CD4-positive, CD25-positive, alpha-beta regulatory T cell (primary cell): ENCODE measurements at regions not wholly inside any gene's neighbourhood (a gene's known extent, or its start where the extent isn't known, plus 50 kb on each side); places are given as distances from the start of the nearest gene placed in this dataset.
A peak's percentile ranks its signal among the peaks of the same experiment; 100 is the strongest.
"Not testable (repeated sequence)": the region's sequence is repeated elsewhere in the genome, so short reads cannot be mapped to it uniquely, and the experiment has no call there.

Experiments used
- ATAC-seq, 2 donors: fragments of 150-1000 bp; cut with Tn5 transposase; one replicate each; pipeline ENCODE4 v1.10.0; 2021; ENCODE audit warnings: low read depth in 2 of 2, moderate number of reproducible peaks in 2 of 2, moderate library complexity in 1 of 2
- DNase-seq, 3 donors: peaks; one replicate each; pipeline versions ENCODE4 v3.0.0 to v3.0.0-alpha.2; 2012 to 2022; ENCODE audit warnings: mixed read lengths in 1 of 3
- H3K27ac ChIP-seq: one replicate; pipeline ENCODE4 v1.7.0; 2013; ENCODE audit warnings: mild to moderate bottlenecking, low read length; ENCODE audit not compliant: insufficient read depth, poor library complexity, severe bottlenecking
- H3K27me3 ChIP-seq: one replicate; pipeline ENCODE4 v1.7.0; 2013; ENCODE audit warnings: low read length; ENCODE audit not compliant: control insufficient read depth, insufficient read depth
- H3K36me3 ChIP-seq: one replicate; pipeline ENCODE4 v1.7.0; 2013; ENCODE audit warnings: mild to moderate bottlenecking, low read length, moderate library complexity; ENCODE audit not compliant: control insufficient read depth, insufficient read depth
- H3K4me1 ChIP-seq: 2 replicates; pipeline ENCODE4 v1.7.0; 2013; ENCODE audit warnings: mild to moderate bottlenecking, low read length; ENCODE audit not compliant: insufficient read depth, control insufficient read depth, poor library complexity, severe bottlenecking
- H3K4me3 ChIP-seq: one replicate; pipeline ENCODE4 v1.7.0; 2013; ENCODE audit warnings: low read depth, mild to moderate bottlenecking, low read length, moderate library complexity
- H3K9me3 ChIP-seq, 2 experiments: 1 replicate in 1 of 2; 2 replicates in 1 of 2; pipeline ENCODE4 v1.7.0; 2013; ENCODE audit warnings: low read length in 2 of 2, mild to moderate bottlenecking in 1 of 2, moderate library complexity in 1 of 2; ENCODE audit not compliant: control insufficient read depth in 2 of 2
- H3K27ac Mint-ChIP-seq, 3 donors: one replicate each; pipeline ENCODE4 v1.8.0; 2020 to 2022; ENCODE audit warnings: mild to moderate bottlenecking in 3 of 3, mixed read lengths in 3 of 3, moderate library complexity in 2 of 3
- H3K27me3 Mint-ChIP-seq: one replicate; pipeline ENCODE4 v1.8.0; 2022; ENCODE audit warnings: mild to moderate bottlenecking, mixed read lengths
- H3K36me3 Mint-ChIP-seq: one replicate; pipeline ENCODE4 v1.8.0; 2020; ENCODE audit warnings: mixed read lengths
- H3K4me1 Mint-ChIP-seq, 4 donors: one replicate each; pipeline ENCODE4 v1.8.0; 2020 to 2022; ENCODE audit warnings: mixed read lengths in 4 of 4, mild to moderate bottlenecking in 1 of 4
- H3K4me3 Mint-ChIP-seq, 4 donors: one replicate each; pipeline ENCODE4 v1.8.0; 2020 to 2022; ENCODE audit warnings: mild to moderate bottlenecking in 4 of 4, mixed read lengths in 4 of 4, moderate library complexity in 3 of 4
- H3K9me3 Mint-ChIP-seq, 7 donors: one replicate each; pipeline ENCODE4 v1.8.0; 2020 to 2022; ENCODE audit warnings: mixed read lengths in 7 of 7, mild to moderate bottlenecking in 3 of 7, moderate library complexity in 2 of 7

- H3K4me1 Mint-ChIP-seq = peaks cover 0 to 10% (median 6%) of the 10 kb centered on the region in 4 donors
- Histone ChIP-seq H3K36me3 (no peaks in the 10 kb centered on the region), H3K9me3 (no peaks in the 10 kb centered on the region), H3K4me3 (no peak overlapping the region), H3K27ac (no peak overlapping the region), H3K27me3 (peaks cover 2% of the 10 kb centered on the region), H3K4me1 (no peaks in the 10 kb centered on the region)
- H3K36me3 Mint-ChIP-seq = no peaks in the 10 kb centered on the region
- no peak overlapping the region for H3K27ac Mint-ChIP-seq
- H3K27me3 Mint-ChIP-seq = peaks cover 31% of the 10 kb centered on the region
- ATAC-seq = no peak
- peaks cover 0 to 3% (median 0%) of the 10 kb centered on the region in 7 donors for H3K9me3 Mint-ChIP-seq
- H3K4me3 Mint-ChIP-seq = no peak overlapping the region
- no peak for DNase-seq
Observed at GRCh38 chr4:3871881-3872833, 106.0 kb downstream of the ADRA2C start.

GRCh38 chr4:3872834-3873313 is 106.7 kb downstream of the ADRA2C start:
- H3K4me1 ChIP-seq = no peaks in the 10 kb centered on the region
- Mint-ChIP-seq H3K9me3 (peaks cover 0 to 9% (median 4%) of the 10 kb centered on the region in 7 donors), H3K4me3 (no peak overlapping the region), H3K27ac (no peak overlapping the region), H3K36me3 (peaks cover under 1% of the 10 kb centered on the region), H3K27me3 (peaks cover 37% of the 10 kb centered on the region), H3K4me1 (peaks cover 0 to 10% (median 6%) of the 10 kb centered on the region in 4 donors)
- ATAC-seq = no peak
- no peak overlapping the region for H3K4me3 ChIP-seq
- DNase-seq = no peak
- H3K9me3 ChIP-seq = peaks cover 0 to 3% of the 10 kb centered on the region in 2 experiments
- no peaks in the 10 kb centered on the region for H3K36me3 ChIP-seq
- H3K27ac ChIP-seq = no peak overlapping the region
- H3K27me3 ChIP-seq = peaks cover 2% of the 10 kb centered on the region

DNA sequence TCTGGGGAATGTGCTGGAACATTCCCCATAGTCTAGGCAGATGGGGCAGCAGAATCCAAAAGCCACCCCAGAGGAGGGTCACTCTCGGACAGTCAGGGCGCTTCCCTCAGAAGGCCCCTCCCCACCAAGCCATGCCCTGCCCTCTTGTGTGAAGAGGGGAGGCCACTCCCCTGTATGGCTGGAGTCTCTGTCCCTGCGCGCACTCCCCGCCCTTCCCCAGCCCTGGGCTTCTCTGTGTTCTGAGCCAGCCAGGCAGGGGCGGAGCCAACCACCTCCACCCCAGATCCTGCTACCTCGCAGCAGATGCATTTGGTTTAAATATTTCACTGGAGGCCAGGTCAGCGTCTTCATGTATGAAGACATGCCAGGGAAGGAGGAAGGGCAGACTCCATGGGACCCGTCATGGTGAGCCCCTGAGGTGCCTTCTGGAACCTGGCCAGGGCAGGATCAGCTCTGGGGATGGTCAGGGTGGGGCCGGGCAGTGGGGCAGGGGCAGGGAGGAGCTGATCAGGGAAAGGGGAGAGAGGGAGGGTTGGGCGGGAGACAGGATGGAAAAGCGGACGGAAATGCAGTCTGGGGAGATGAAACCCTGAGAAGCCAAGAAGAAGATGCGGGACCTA is 107.3 kb downstream of the ADRA2C start:
- H3K9me3 Mint-ChIP-seq = peaks cover 0 to 15% (median 4%) of the 10 kb centered on the region in 7 donors
- Histone ChIP-seq H3K36me3 (no peaks in the 10 kb centered on the region), H3K9me3 (peaks cover 0 to 9% of the 10 kb centered on the region in 2 experiments), H3K27me3 (peaks cover 2% of the 10 kb centered on the region), H3K4me3 (no peak overlapping the region), H3K4me1 (no peaks in the 10 kb centered on the region), H3K27ac (no peak overlapping the region)
- H3K27ac Mint-ChIP-seq = no peak overlapping the region
- ATAC-seq (no peak), DNase-seq (no peak)
- no peak overlapping the region for H3K4me3 Mint-ChIP-seq
- H3K27me3 Mint-ChIP-seq = peaks cover 43% of the 10 kb centered on the region
- peaks cover 4% of the 10 kb centered on the region for H3K36me3 Mint-ChIP-seq
- peaks cover 0 to 10% (median 6%) of the 10 kb centered on the region in 4 donors for H3K4me1 Mint-ChIP-seq

DNA sequence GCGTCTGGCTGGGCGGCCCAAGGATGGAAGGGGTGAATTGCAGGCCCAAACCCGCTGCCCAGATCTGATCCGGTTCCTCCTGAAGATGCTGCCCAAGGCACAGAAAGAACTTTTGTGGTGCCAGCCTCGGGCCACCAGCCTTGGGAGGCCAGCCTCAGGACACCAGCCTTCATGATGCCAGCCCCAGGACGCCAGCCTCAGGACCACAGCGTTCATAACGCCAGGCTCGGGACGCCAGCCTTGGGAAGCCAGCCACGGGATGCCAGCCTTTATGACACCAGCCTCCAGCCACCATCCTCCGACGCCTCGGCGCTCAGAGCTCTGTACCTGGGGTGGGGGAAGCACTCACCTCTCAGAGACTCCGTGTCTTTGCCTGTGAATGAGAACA is 107.8 kb downstream of the ADRA2C start:
- H3K27me3 Mint-ChIP-seq = peaks cover 45% of the 10 kb centered on the region
- H3K27ac Mint-ChIP-seq = no peak overlapping the region
- DNase-seq = no peak
- Histone ChIP-seq H3K36me3 (no peaks in the 10 kb centered on the region), H3K27ac (no peak overlapping the region), H3K4me3 (no peak overlapping the region), H3K9me3 (peaks cover 0 to 12% of the 10 kb centered on the region in 2 experiments), H3K27me3 (peaks cover 2% of the 10 kb centered on the region), H3K4me1 (no peaks in the 10 kb centered on the region)
- no peak for ATAC-seq
- H3K4me1 Mint-ChIP-seq = peaks cover 0 to 11% (median 7%) of the 10 kb centered on the region in 4 donors
- no peak overlapping the region for H3K4me3 Mint-ChIP-seq
- H3K36me3 Mint-ChIP-seq = peaks cover 4% of the 10 kb centered on the region
- peaks cover 0 to 15% (median 4%) of the 10 kb centered on the region in 7 donors for H3K9me3 Mint-ChIP-seq

DNA sequence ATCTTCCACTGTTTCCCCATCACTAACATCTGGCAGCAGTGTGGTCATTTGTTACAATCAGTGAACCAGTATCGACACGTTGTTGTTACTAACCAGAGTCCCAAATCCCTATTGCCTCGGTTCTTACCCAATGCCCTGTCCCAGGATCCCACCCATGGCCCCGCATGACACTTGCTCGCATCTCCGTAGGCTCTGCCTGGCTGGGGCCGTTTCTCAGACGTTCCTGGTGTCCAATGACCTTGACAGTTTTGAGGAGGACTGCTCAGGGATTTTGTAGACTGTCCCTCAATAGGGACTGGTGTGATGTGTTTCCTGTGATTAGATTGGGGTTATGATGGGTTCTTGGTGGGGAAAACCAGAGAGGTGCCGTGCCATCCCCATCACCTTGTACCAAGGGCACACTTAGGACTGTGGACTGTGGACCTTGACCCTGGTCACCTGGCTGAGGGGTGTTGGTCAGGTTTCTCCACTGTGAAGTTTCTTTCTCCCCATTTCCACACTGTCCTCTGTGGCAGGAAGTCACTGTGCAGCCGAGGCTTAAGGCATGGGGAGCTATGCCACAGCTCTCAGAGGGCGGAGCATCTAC is 108.4 kb downstream of the ADRA2C start:
- Histone ChIP-seq H3K9me3 (peaks cover 0 to 12% of the 10 kb centered on the region in 2 experiments), H3K4me3 (no peak overlapping the region), H3K36me3 (no peaks in the 10 kb centered on the region), H3K4me1 (peaks cover 4% of the 10 kb centered on the region), H3K27ac (no peak overlapping the region), H3K27me3 (peaks cover 2% of the 10 kb centered on the region)
- no peak overlapping the region for H3K27ac Mint-ChIP-seq
- peaks cover 0 to 15% (median 4%) of the 10 kb centered on the region in 7 donors for H3K9me3 Mint-ChIP-seq
- no peak for DNase-seq
- H3K4me1 Mint-ChIP-seq = peaks cover 0 to 17% (median 12%) of the 10 kb centered on the region in 4 donors
- no peak overlapping the region for H3K4me3 Mint-ChIP-seq
- H3K36me3 Mint-ChIP-seq = peaks cover 4% of the 10 kb centered on the region
- ATAC-seq = no peak
- peaks cover 51% of the 10 kb centered on the region for H3K27me3 Mint-ChIP-seq

- Histone ChIP-seq H3K27ac (no peak overlapping the region), H3K4me1 (peaks cover 13% of the 10 kb centered on the region), H3K9me3 (peaks cover 0 to 12% of the 10 kb centered on the region in 2 experiments), H3K4me3 (no peak overlapping the region), H3K36me3 (no peaks in the 10 kb centered on the region), H3K27me3 (peaks cover 2% of the 10 kb centered on the region)
- Mint-ChIP-seq H3K9me3 (peaks cover 0 to 15% (median 4%) of the 10 kb centered on the region in 7 donors), H3K36me3 (peaks cover 4% of the 10 kb centered on the region), H3K27me3 (peaks cover 48% of the 10 kb centered on the region), H3K4me3 (no peak overlapping the region), H3K27ac (peak overlapping the region in 1 of 3 donors; percentile 87), H3K4me1 (peaks cover 0 to 21% (median 13%) of the 10 kb centered on the region in 4 donors)
- no peak for DNase-seq
- ATAC-seq = no peak
Observed at GRCh38 chr4:3875466-3875865, 109.3 kb downstream of the ADRA2C start.

DNA sequence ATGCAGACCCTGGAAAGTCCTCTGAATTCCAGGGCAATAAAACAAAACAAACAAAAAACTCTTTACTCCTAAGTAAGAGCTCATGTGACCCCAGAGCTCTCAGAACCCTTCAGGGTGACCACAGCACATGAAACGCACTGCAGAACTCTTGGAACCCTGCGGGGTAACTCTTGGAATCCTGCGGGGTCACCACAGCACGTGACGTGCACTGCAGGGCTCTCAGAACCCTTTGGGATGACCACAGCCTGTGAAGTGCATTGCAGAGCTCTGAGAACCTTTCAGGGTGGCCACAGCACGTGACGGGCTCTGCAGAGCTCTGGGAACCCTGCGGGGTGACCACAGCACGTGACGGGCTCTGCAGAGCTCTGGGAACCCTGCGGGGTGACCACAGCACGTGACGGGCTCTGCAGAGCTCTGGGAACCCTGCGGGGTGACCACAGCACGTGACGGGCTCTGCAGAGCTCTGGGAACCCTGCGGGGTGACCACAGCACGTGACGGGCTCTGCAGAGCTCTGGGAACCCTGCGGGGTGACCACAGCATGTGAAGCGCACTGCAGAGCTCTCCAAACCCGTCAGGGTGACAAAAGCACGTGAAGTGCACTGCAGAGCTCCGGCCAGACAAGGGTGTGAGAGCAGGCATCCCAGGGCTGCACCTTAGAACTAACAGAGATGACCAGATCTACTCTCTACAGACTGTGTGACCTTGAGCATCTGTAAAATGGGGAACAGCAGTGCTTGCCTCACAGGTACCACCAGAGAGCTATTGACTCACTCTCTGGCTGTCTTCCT is 110.1 kb downstream of the ADRA2C start:
- DNase-seq = not testable (repeated sequence)

More for the DNA sequence above, 110.1 kb downstream of the ADRA2C start:
- H3K27me3 ChIP-seq, H3K4me3 ChIP-seq, H3K4me3 Mint-ChIP-seq, H3K36me3 Mint-ChIP-seq, ATAC-seq, H3K27ac ChIP-seq, H3K36me3 ChIP-seq, H3K27ac Mint-ChIP-seq: not testable (repeated sequence)
- Mint-ChIP-seq H3K27me3 (peaks cover 45% of the 10 kb centered on the region), H3K4me1 (peaks cover 0 to 18% (median 10%) of the 10 kb centered on the region in 4 donors), H3K9me3 (peaks cover 0 to 15% (median 3%) of the 10 kb centered on the region in 7 donors)
- Histone ChIP-seq H3K4me1 (peaks cover 14% of the 10 kb centered on the region), H3K9me3 (peaks cover 0 to 12% of the 10 kb centered on the region in 2 experiments)
